Activated B cell treated with CpG ODN at 0.5 μM for 24 hours (primary cell): ENCODE measurements at regions not wholly inside any gene's neighbourhood (a gene's known extent, or its start where the extent isn't known, plus 50 kb on each side); places are given as distances from the start of the nearest gene placed in this dataset.
"Not testable (repeated sequence)": the region's sequence is repeated elsewhere in the genome, so short reads cannot be mapped to it uniquely, and the experiment has no call there.

Experiments used
- ATAC-seq: fragments of 200-7000 bp; cut with Tn5 transposase; one replicate; pipeline ENCODE4 v1.10.0; 2021; ENCODE audit warnings: low read depth, mild to moderate bottlenecking, moderate library complexity
- CTCF ChIA-PET: fragments of 350-600 bp; sonication (Branson Sonifier 250); formaldehyde crosslinking; loops from one replicate; lab custom pipeline; 2021; ENCODE audit warnings: antibody characterized with exemption; lab: Charles Lee
- POLR2A ChIA-PET: fragments of 350-600 bp; sonication (Branson Sonifier 250); formaldehyde crosslinking; loops from one replicate; lab custom pipeline; 2021; ENCODE audit warnings: antibody characterized with exemption; lab: Charles Lee
- DNase-seq: peaks from one replicate; pipeline ENCODE4 v3.0.0; 2022
- H3K27ac Mint-ChIP-seq: one replicate; pipeline ENCODE4 v1.8.0; 2020; ENCODE audit warnings: mixed read lengths
- H3K27me3 Mint-ChIP-seq: one replicate; pipeline ENCODE4 v1.8.0; 2021; ENCODE audit warnings: mixed read lengths
- H3K36me3 Mint-ChIP-seq: one replicate; pipeline ENCODE4 v1.8.0; 2021; ENCODE audit warnings: low read depth, mixed read lengths
- H3K4me1 Mint-ChIP-seq: one replicate; pipeline ENCODE4 v1.8.0; 2021; ENCODE audit warnings: mixed read lengths
- H3K4me3 Mint-ChIP-seq: one replicate; pipeline ENCODE4 v1.8.0; 2020; ENCODE audit warnings: mild to moderate bottlenecking, mixed read lengths
- H3K9me3 Mint-ChIP-seq: one replicate; pipeline ENCODE4 v1.8.0; 2020; ENCODE audit warnings: mixed read lengths
- CTCF ChIP-seq: fragments of 200-600 bp; IDR thresholded peaks from one replicate; pipeline ENCODE4 v1.8.0; 2022; ENCODE audit warnings: antibody characterized with exemption, mild to moderate bottlenecking
- intact Hi-C: fragments of 100-400 bp; cut with micrococcal nuclease; formaldehyde crosslinking; loops from one replicate; pipeline ENCODE4 v1.15.1; 2024

- no peak for TF ChIP-seq CTCF
- DNase-seq, result no peak
- POLR2A ChIA-PET, result no interaction called here
- Mint-ChIP-seq H3K36me3 (no peaks in the 10 kb centered on the region), H3K27ac (no peak overlapping the region), H3K4me1 (no peaks in the 10 kb centered on the region), H3K4me3 (no peak overlapping the region), H3K9me3 (no peaks in the 10 kb centered on the region), H3K27me3 (no peaks in the 10 kb centered on the region)
- no peak for ATAC-seq
- CTCF ChIA-PET, result no interaction called here
- intact Hi-C loops, result no loop called here
Observed at GRCh38 chrX:139423186-139423585, 107.4 kb upstream of the F9 start.

- H3K27me3 Mint-ChIP-seq, H3K4me1 Mint-ChIP-seq, H3K36me3 Mint-ChIP-seq, CTCF ChIA-PET, POLR2A ChIA-PET, H3K27ac Mint-ChIP-seq, DNase-seq, intact Hi-C loops, ATAC-seq, H3K9me3 Mint-ChIP-seq, H3K4me3 Mint-ChIP-seq: not testable (repeated sequence)
Observed at GRCh38 chrX:139398258-139398657, 132.3 kb upstream of the F9 start.

GRCh38 chrX:139388254-139388653 is 142.3 kb upstream of the F9 start:
- POLR2A ChIA-PET, result no interaction called here
- intact Hi-C loops, result no loop called here
- Mint-ChIP-seq H3K4me1 (no peaks in the 10 kb centered on the region), H3K36me3 (no peaks in the 10 kb centered on the region), H3K27me3 (no peaks in the 10 kb centered on the region), H3K27ac (no peak overlapping the region), H3K9me3 (no peaks in the 10 kb centered on the region), H3K4me3 (no peak overlapping the region)
- CTCF ChIA-PET, result no interaction called here
- TF ChIP-seq CTCF, result no peak
- DNase-seq (no peak), ATAC-seq (no peak)

- ATAC-seq, result no peak
- intact Hi-C loops, result no loop called here
- ChIA-PET CTCF (no interaction called here), POLR2A (no interaction called here)
- no peaks in the 10 kb centered on the region for H3K9me3 Mint-ChIP-seq
- TF ChIP-seq CTCF, result no peak
- DNase-seq, result no peak
- no peaks in the 10 kb centered on the region for H3K27me3 Mint-ChIP-seq
- no peak overlapping the region for H3K4me3 Mint-ChIP-seq
- H3K27ac Mint-ChIP-seq, result no peak overlapping the region
- no peaks in the 10 kb centered on the region for H3K36me3 Mint-ChIP-seq
- H3K4me1 Mint-ChIP-seq, result no peaks in the 10 kb centered on the region
Observed at GRCh38 chrX:139382529-139382928, 148.0 kb upstream of the F9 start.

- DNase-seq, POLR2A ChIA-PET, H3K27ac Mint-ChIP-seq, H3K4me3 Mint-ChIP-seq, intact Hi-C loops, H3K4me1 Mint-ChIP-seq, H3K9me3 Mint-ChIP-seq, H3K36me3 Mint-ChIP-seq, CTCF ChIA-PET, H3K27me3 Mint-ChIP-seq, ATAC-seq: not testable (repeated sequence)
Observed at GRCh38 chrX:139376547-139376946, 154.0 kb upstream of the F9 start.

- H3K4me3 Mint-ChIP-seq, result no peak overlapping the region
- H3K4me1 Mint-ChIP-seq, result no peaks in the 10 kb centered on the region
- ChIA-PET POLR2A (no interaction called here), CTCF (no interaction called here)
- intact Hi-C loops, result no loop called here
- no peak overlapping the region for H3K27ac Mint-ChIP-seq
- no peak for TF ChIP-seq CTCF
- ATAC-seq (no peak), DNase-seq (no peak)
- H3K27me3 Mint-ChIP-seq, result no peaks in the 10 kb centered on the region
- H3K36me3 Mint-ChIP-seq, result no peaks in the 10 kb centered on the region
- H3K9me3 Mint-ChIP-seq, result peaks cover 2% of the 10 kb centered on the region
Observed at GRCh38 chrX:139360356-139360755, 170.2 kb upstream of the F9 start.

- CTCF ChIA-PET, H3K36me3 Mint-ChIP-seq, H3K27ac Mint-ChIP-seq, H3K4me3 Mint-ChIP-seq, POLR2A ChIA-PET, DNase-seq, ATAC-seq, H3K27me3 Mint-ChIP-seq, H3K4me1 Mint-ChIP-seq, intact Hi-C loops, H3K9me3 Mint-ChIP-seq: not testable (repeated sequence)
Observed at GRCh38 chrX:139342594-139342991, 187.9 kb upstream of the F9 start.

- intact Hi-C loops, H3K27ac Mint-ChIP-seq, H3K4me1 Mint-ChIP-seq: not testable (repeated sequence)
Observed at GRCh38 chrX:139341855-139342593, 188.5 kb upstream of the F9 start.

More at GRCh38 chrX:139341855-139342593, 188.5 kb upstream of the F9 start:
- H3K4me3 Mint-ChIP-seq, H3K27me3 Mint-ChIP-seq, DNase-seq, H3K9me3 Mint-ChIP-seq, CTCF ChIA-PET, H3K36me3 Mint-ChIP-seq, POLR2A ChIA-PET, ATAC-seq: not testable (repeated sequence)
